ENCODE measurements at regions not wholly inside any gene's neighbourhood (a gene's known extent, or its start where the extent isn't known, plus 50 kb on each side); places are given as distances from the start of the nearest gene placed in this dataset.

GRCh38 chr1:185526344-185527307, 207.6 kb upstream of the HMCN1 start (continued):
- TF ChIP-seq ZNF142 (CRISPR knock-in tag; IDR thresholded peaks at IDR 0.05): no peak
- TF ChIP-seq KAT8 (CRISPR knock-in tag; IDR thresholded peaks at IDR 0.05): no peak
- TF ChIP-seq, protein P1, sequence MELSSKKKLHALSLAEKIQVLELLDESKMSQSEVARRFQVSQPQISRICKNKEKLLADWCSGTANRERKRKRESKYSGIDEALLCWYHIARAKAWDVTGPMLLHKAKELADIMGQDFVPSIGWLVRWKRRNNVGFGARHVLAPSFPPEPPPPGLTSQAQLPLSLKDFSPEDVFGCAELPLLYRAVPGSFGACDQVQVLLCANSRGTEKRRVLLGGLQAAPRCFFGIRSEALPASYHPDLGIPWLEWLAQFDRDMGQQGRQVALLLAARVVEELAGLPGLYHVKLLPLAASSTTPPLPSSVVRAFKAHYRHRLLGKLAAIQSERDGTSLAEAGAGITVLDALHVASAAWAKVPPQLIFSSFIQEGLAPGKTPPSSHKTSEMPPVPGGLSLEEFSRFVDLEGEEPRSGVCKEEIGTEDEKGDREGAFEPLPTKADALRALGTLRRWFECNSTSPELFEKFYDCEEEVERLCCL (CRISPR knock-in tag; IDR thresholded peaks at IDR 0.05; ENCODE audit: borderline replicate concordance): no peak
- TF ChIP-seq ETV6 (CRISPR knock-in tag; conservative IDR thresholded peaks at IDR 0.05): no peak
- TF ChIP-seq ZNF543 (CRISPR knock-in tag; IDR thresholded peaks at IDR 0.05): no peak
- TF ChIP-seq ZNF530 (CRISPR knock-in tag; IDR thresholded peaks at IDR 0.05; ENCODE audit: low read depth): no peak
- no peak for TF ChIP-seq MBNL3 (CRISPR knock-in tag; conservative IDR thresholded peaks at IDR 0.05)
- no peak for TF ChIP-seq ZNF256 (CRISPR knock-in tag; conservative IDR thresholded peaks at IDR 0.05)
- TF ChIP-seq STAG1 (CRISPR knock-in tag; IDR thresholded peaks at IDR 0.05): no peak
- no peak for TF ChIP-seq MAFG (CRISPR knock-in tag; IDR thresholded peaks at IDR 0.05)
- no peak for TF ChIP-seq ZNF883 (CRISPR knock-in tag; IDR thresholded peaks at IDR 0.05; ENCODE audit: not compliant biosample characterization)
